Peyer's patch (tissue), 4 donors: ENCODE measurements at regions not wholly inside any gene's neighbourhood (a gene's known extent, or its start where the extent isn't known, plus 50 kb on each side); places are given as distances from the start of the nearest gene placed in this dataset.

Experiments used
- DNase-seq, 3 donors: peaks; one replicate each; pipeline ENCODE4 v3.0.0-alpha.2; 2017 to 2019
- H3K27ac ChIP-seq, 4 donors: fragments of 200-600 bp; sonication (generic); one replicate each; pipeline ENCODE4 v1.5.1; 2016 to 2019
- H3K27me3 ChIP-seq, 2 donors: fragments of 200-600 bp; sonication (generic); one replicate each; pipeline ENCODE4 v1.5.1; 2019
- H3K36me3 ChIP-seq, 3 donors: fragments of 200-600 bp; sonication (generic); one replicate each; pipeline ENCODE4 v1.5.1; 2016 to 2019
- H3K4me1 ChIP-seq, 4 donors: fragments of 200-600 bp; sonication (generic); one replicate each; pipeline ENCODE4 v1.5.1; 2016 to 2019
- H3K4me3 ChIP-seq, 4 donors: fragments of 200-600 bp; sonication (generic); 1 replicate in 3 of 4; 2 replicates in 1 of 4; pipeline ENCODE4 v1.5.1; 2016 to 2019; ENCODE audit warnings: mild to moderate bottlenecking in 1 of 4
- H3K9me3 ChIP-seq, 4 donors: fragments of 200-600 bp; sonication (generic); one replicate each; pipeline ENCODE4 v1.5.1; 2016 to 2019; ENCODE audit warnings: mild to moderate bottlenecking in 1 of 4
- POLR2A ChIP-seq, 2 donors: fragments of 450-650 bp; IDR thresholded peaks; one replicate each; pipeline ENCODE4 v1.5.1; 2017; ENCODE audit warnings: antibody characterized with exemption in 2 of 2, mild to moderate bottlenecking in 2 of 2, moderate library complexity in 2 of 2
- TF ChIP-seq, protein P1 (sequence below), 6 experiments: fragments of 450-650 bp in 4 of 6; fragments of 200-600 bp in 2 of 6; sonication (generic) in 1 of 6; IDR thresholded peaks; one replicate each; pipeline ENCODE4 v1.5.1; 2017 to 2019; ENCODE audit warnings: antibody characterized with exemption in 6 of 6, mild to moderate bottlenecking in 3 of 6, moderate library complexity in 1 of 6

DNA sequence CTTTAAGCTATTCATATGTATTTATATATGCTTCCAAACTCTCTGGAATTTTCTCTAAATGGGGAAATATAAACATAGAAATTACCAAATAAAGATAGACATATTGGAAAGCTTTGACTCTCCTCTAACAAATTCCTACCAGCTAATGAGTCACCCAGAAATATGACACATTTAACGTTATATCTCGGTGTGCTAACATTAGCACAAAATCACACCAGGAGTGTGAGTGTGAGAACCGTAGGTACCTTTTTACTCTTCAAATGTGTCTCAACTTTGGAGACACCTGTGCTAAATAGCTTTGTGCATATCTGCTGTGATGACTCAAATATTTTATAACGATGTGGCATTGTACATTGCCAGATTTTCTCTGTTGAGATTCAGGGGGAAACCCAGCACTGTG is 714.4 kb downstream of the METTL15 start:
- Histone ChIP-seq H3K27ac (no peak overlapping the region), H3K4me3 (no peak overlapping the region), H3K27me3 (no peaks in the 10 kb centered on the region), H3K36me3 (no peaks in the 10 kb centered on the region), H3K9me3 (no peaks in the 10 kb centered on the region), H3K4me1 (no peaks in the 10 kb centered on the region)
- TF ChIP-seq POLR2A (IDR thresholded peaks at IDR 0.05): no peak
- TF ChIP-seq, protein P1, sequence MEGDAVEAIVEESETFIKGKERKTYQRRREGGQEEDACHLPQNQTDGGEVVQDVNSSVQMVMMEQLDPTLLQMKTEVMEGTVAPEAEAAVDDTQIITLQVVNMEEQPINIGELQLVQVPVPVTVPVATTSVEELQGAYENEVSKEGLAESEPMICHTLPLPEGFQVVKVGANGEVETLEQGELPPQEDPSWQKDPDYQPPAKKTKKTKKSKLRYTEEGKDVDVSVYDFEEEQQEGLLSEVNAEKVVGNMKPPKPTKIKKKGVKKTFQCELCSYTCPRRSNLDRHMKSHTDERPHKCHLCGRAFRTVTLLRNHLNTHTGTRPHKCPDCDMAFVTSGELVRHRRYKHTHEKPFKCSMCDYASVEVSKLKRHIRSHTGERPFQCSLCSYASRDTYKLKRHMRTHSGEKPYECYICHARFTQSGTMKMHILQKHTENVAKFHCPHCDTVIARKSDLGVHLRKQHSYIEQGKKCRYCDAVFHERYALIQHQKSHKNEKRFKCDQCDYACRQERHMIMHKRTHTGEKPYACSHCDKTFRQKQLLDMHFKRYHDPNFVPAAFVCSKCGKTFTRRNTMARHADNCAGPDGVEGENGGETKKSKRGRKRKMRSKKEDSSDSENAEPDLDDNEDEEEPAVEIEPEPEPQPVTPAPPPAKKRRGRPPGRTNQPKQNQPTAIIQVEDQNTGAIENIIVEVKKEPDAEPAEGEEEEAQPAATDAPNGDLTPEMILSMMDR (IDR thresholded peaks at IDR 0.05): no peak
- DNase-seq: no peak

GRCh38 chr11:28820296-28820989 is 712.3 kb downstream of the METTL15 start:
- H3K27me3 ChIP-seq: no peaks in the 10 kb centered on the region
- H3K4me1 ChIP-seq: no peaks in the 10 kb centered on the region
- H3K36me3 ChIP-seq: no peaks in the 10 kb centered on the region
- TF ChIP-seq, protein P1 (IDR thresholded peaks at IDR 0.05): no peak
- TF ChIP-seq POLR2A (IDR thresholded peaks at IDR 0.05): no peak
- H3K9me3 ChIP-seq: no peaks in the 10 kb centered on the region
- H3K27ac ChIP-seq: no peak overlapping the region
- H3K4me3 ChIP-seq: no peak overlapping the region
- no peak for DNase-seq

GRCh38 chr11:28819741-28820140 is 711.6 kb downstream of the METTL15 start:
- TF ChIP-seq, protein P1 (IDR thresholded peaks at IDR 0.05): no peak
- no peak for TF ChIP-seq POLR2A (IDR thresholded peaks at IDR 0.05)
- no peaks in the 10 kb centered on the region for H3K4me1 ChIP-seq
- H3K27ac ChIP-seq: no peak overlapping the region
- DNase-seq: no peak
- H3K4me3 ChIP-seq: no peak overlapping the region
- no peaks in the 10 kb centered on the region for H3K36me3 ChIP-seq
- no peaks in the 10 kb centered on the region for H3K9me3 ChIP-seq
- H3K27me3 ChIP-seq: no peaks in the 10 kb centered on the region

- TF ChIP-seq POLR2A (IDR thresholded peaks at IDR 0.05): no peak
- TF ChIP-seq, protein P1 (IDR thresholded peaks at IDR 0.05): no peak
- no peaks in the 10 kb centered on the region for H3K4me1 ChIP-seq
- H3K4me3 ChIP-seq: no peak overlapping the region
Observed at GRCh38 chr11:28815110-28815509, 706.9 kb downstream of the METTL15 start.

GRCh38 chr11:28808771-28809170 is 700.6 kb downstream of the METTL15 start:
- no peak for DNase-seq

More at GRCh38 chr11:28815110-28815509, 706.9 kb downstream of the METTL15 start:
- H3K9me3 ChIP-seq: no peaks in the 10 kb centered on the region
- H3K36me3 ChIP-seq: no peaks in the 10 kb centered on the region
- DNase-seq: no peak
- H3K27me3 ChIP-seq: no peaks in the 10 kb centered on the region
- no peak overlapping the region for H3K27ac ChIP-seq

More at GRCh38 chr11:28808771-28809170, 700.6 kb downstream of the METTL15 start:
- Histone ChIP-seq H3K9me3 (no peaks in the 10 kb centered on the region), H3K27me3 (no peaks in the 10 kb centered on the region), H3K4me3 (no peak overlapping the region), H3K36me3 (no peaks in the 10 kb centered on the region), H3K27ac (no peak overlapping the region), H3K4me1 (no peaks in the 10 kb centered on the region)
- no peak for TF ChIP-seq POLR2A (IDR thresholded peaks at IDR 0.05)
- TF ChIP-seq, protein P1 (IDR thresholded peaks at IDR 0.05): no peak
